ENCODE measurements at regions not wholly inside any gene's neighbourhood (a gene's known extent, or its start where the extent isn't known, plus 50 kb on each side); places are given as distances from the start of the nearest gene placed in this dataset.

GRCh38 chr7:146054909-146055308 is 61.7 kb upstream of the CNTNAP2 start:
- TF ChIP-seq CTCF (IDR thresholded peaks at IDR 0.05; ENCODE audit: low read length) (peak; percentile 53; the same call in 1 of the 2 replicates), EZH2 (IDR thresholded peaks at IDR 0.05; ENCODE audit: borderline replicate concordance, low read length) (no peak)

Measured in OCI-LY1 (cell line).